SK-N-SH (cell line): ENCODE measurements at regions not wholly inside any gene's neighbourhood (a gene's known extent, or its start where the extent isn't known, plus 50 kb on each side); places are given as distances from the start of the nearest gene placed in this dataset.

Source experiments
- ELF1 ChIP-seq: IDR thresholded peaks from 2 replicates; pipeline ENCODE4 v1.4.0; 2012
- EZH2phosphoT487 ChIP-seq: fragments of 200-600 bp; sonication (generic); IDR thresholded peaks from 2 replicates; pipeline ENCODE4 v1.6.1; 2017; ENCODE audit warnings: low read depth, mixed run types, mild to moderate bottlenecking, antibody characterized with exemption, moderate library complexity, borderline replicate concordance
- FOSL2 ChIP-seq: IDR thresholded peaks from 2 replicates; pipeline ENCODE4 v1.4.0; 2012; ENCODE audit warnings: low read depth, mild to moderate bottlenecking, moderate library complexity, borderline replicate concordance
- FOXJ3 ChIP-seq: sonication (generic); formaldehyde crosslinking; IDR thresholded peaks from 2 replicates; pipeline ENCODE4 v1.5.1; 2020; ENCODE audit warnings: mild to moderate bottlenecking, missing genetic modification reagents
- MXI1 ChIP-seq: IDR thresholded peaks from 2 replicates; pipeline ENCODE4 v1.6.1; 2012; ENCODE audit warnings: mild to moderate bottlenecking, low read depth, low read length, improper control_type of control experiment
- NFIC ChIP-seq: IDR thresholded peaks from 2 replicates; pipeline ENCODE4 v1.4.0; 2012; ENCODE audit warnings: borderline replicate concordance
- RXRA ChIP-seq: IDR thresholded peaks from 2 replicates; pipeline ENCODE4 v1.4.0; 2012; ENCODE audit warnings: low read depth, mild to moderate bottlenecking, borderline replicate concordance
- SMC3 ChIP-seq: IDR thresholded peaks from 2 replicates; pipeline ENCODE4 v1.6.1; 2012; ENCODE audit warnings: low read depth, low read length, improper control_type of control experiment
- TAF1 ChIP-seq: IDR thresholded peaks from 2 replicates; pipeline ENCODE4 v1.6.1; 2012; ENCODE audit warnings: low read depth, mild to moderate bottlenecking, low read length, moderate library complexity, borderline replicate concordance
- TEAD4 ChIP-seq: IDR thresholded peaks from 2 replicates; pipeline ENCODE4 v1.4.0; 2012; ENCODE audit warnings: mild to moderate bottlenecking, borderline replicate concordance; ENCODE audit not compliant: insufficient read depth
- YY1 ChIP-seq: IDR thresholded peaks from 2 replicates; pipeline ENCODE4 v1.4.0; 2012; ENCODE audit warnings: low read depth, mild to moderate bottlenecking
- TF ChIP-seq, protein P1 (sequence below): fragments of 200-600 bp; sonication (generic); IDR thresholded peaks from 2 replicates; pipeline ENCODE4 v1.6.1; 2017; ENCODE audit warnings: antibody characterized with exemption, mild to moderate bottlenecking, moderate library complexity

DNA sequence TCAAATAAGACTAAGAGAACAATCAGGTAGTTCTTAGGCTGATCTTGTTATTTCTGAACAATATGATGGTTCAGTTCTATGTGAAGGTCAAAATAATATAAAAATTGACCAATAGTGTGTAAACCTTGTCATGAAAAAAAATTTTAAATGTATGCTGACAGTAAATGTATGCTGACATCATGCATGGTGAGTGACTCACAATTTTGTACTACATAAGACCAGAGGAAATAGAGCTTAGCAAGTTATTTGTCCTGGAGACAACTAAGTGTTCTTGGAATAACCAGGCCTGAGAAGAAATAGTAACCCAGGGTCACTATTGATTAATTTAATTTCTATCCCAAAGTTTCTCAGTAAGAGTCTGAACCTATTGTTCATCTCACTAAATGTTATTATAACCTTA is 182.2 kb upstream of the PCDH15 start:
- TF ChIP-seq NFIC (no peak), ELF1 (no peak), RXRA (no peak), SMC3 (no peak), YY1 (no peak), EZH2phosphoT487 (no peak), FOSL2 (no peak), TAF1 (no peak), MXI1 (no peak), FOXJ3 (CRISPR knock-in tag) (no peak), TEAD4 (no peak)
- TF ChIP-seq, protein P1, sequence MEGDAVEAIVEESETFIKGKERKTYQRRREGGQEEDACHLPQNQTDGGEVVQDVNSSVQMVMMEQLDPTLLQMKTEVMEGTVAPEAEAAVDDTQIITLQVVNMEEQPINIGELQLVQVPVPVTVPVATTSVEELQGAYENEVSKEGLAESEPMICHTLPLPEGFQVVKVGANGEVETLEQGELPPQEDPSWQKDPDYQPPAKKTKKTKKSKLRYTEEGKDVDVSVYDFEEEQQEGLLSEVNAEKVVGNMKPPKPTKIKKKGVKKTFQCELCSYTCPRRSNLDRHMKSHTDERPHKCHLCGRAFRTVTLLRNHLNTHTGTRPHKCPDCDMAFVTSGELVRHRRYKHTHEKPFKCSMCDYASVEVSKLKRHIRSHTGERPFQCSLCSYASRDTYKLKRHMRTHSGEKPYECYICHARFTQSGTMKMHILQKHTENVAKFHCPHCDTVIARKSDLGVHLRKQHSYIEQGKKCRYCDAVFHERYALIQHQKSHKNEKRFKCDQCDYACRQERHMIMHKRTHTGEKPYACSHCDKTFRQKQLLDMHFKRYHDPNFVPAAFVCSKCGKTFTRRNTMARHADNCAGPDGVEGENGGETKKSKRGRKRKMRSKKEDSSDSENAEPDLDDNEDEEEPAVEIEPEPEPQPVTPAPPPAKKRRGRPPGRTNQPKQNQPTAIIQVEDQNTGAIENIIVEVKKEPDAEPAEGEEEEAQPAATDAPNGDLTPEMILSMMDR, result no peak
